A673 (cell line): ENCODE measurements at regions not wholly inside any gene's neighbourhood (a gene's known extent, or its start where the extent isn't known, plus 50 kb on each side); places are given as distances from the start of the nearest gene placed in this dataset.

Source experiments
- EZH2 ChIP-seq: fragments of 200-600 bp; sonication (generic); IDR thresholded peaks from 2 replicates; pipeline ENCODE4 v1.6.1; 2017; ENCODE audit warnings: borderline replicate concordance, low read depth, mild to moderate bottlenecking, mixed read lengths, antibody characterized with exemption, low read length; ENCODE audit not compliant: poor library complexity, severe bottlenecking
- TF ChIP-seq, protein P1 (sequence below): fragments of 300-800, 200-600 bp; sonication (generic); conservative IDR thresholded peaks from 2 replicates; pipeline ENCODE4 v1.5.1; 2017; ENCODE audit warnings: low read depth, mild to moderate bottlenecking, antibody characterized with exemption, low read length, moderate library complexity, mixed read lengths

DNA sequence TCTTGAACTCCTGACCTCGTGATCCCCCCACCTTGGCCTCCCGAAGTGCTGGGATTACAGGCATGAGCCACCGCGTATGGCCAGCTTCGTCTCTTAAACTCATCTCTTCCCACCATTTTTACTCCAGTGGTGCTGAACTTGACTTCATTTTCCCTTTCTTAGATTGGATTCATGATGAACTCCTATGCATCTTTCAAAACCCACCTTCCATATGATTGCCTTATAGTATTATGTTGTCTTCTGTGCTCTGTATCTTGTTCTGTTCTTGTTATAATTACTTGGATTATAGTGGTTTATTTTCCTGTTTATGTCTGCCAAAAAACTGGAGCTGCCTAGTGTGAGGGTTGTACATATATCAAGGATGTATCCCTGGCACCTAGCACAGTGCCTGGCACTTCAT lies 110.8 kb upstream of the GADD45A start:
- TF ChIP-seq, protein P1, sequence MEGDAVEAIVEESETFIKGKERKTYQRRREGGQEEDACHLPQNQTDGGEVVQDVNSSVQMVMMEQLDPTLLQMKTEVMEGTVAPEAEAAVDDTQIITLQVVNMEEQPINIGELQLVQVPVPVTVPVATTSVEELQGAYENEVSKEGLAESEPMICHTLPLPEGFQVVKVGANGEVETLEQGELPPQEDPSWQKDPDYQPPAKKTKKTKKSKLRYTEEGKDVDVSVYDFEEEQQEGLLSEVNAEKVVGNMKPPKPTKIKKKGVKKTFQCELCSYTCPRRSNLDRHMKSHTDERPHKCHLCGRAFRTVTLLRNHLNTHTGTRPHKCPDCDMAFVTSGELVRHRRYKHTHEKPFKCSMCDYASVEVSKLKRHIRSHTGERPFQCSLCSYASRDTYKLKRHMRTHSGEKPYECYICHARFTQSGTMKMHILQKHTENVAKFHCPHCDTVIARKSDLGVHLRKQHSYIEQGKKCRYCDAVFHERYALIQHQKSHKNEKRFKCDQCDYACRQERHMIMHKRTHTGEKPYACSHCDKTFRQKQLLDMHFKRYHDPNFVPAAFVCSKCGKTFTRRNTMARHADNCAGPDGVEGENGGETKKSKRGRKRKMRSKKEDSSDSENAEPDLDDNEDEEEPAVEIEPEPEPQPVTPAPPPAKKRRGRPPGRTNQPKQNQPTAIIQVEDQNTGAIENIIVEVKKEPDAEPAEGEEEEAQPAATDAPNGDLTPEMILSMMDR, result no peak
- no peak for TF ChIP-seq EZH2
